ENCODE measurements at regions not wholly inside any gene's neighbourhood (a gene's known extent, or its start where the extent isn't known, plus 50 kb on each side); places are given as distances from the start of the nearest gene placed in this dataset.
"Not testable (repeated sequence)": the region's sequence is repeated elsewhere in the genome, so short reads cannot be mapped to it uniquely, and the experiment has no call there.

DNA sequence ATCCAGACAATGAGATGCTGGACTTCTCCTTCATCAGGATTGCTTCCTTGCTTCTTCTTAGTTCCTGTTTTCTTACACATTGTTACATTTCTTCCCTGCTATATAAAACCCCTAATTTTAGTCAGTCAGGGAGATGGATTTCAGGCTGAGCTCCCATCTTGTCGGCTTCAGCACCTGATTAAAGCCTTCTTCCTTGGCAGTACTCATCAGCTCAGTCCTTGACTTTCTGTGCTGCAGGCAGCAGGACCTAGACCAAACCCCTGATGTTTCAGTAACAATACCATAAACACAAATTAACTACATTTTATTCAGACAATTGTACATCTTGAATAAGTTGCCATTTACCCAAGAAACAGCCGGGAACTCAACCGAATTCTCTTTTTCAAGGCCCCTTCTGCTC, 156.4 kb upstream of the RREB1 start:
- no peak overlapping the region for H3K27ac Mint-ChIP-seq
- H3K36me3 Mint-ChIP-seq (ENCODE audit: low read depth) = peaks cover 3% of the 10 kb centered on the region
- TF ChIP-seq, protein P1, sequence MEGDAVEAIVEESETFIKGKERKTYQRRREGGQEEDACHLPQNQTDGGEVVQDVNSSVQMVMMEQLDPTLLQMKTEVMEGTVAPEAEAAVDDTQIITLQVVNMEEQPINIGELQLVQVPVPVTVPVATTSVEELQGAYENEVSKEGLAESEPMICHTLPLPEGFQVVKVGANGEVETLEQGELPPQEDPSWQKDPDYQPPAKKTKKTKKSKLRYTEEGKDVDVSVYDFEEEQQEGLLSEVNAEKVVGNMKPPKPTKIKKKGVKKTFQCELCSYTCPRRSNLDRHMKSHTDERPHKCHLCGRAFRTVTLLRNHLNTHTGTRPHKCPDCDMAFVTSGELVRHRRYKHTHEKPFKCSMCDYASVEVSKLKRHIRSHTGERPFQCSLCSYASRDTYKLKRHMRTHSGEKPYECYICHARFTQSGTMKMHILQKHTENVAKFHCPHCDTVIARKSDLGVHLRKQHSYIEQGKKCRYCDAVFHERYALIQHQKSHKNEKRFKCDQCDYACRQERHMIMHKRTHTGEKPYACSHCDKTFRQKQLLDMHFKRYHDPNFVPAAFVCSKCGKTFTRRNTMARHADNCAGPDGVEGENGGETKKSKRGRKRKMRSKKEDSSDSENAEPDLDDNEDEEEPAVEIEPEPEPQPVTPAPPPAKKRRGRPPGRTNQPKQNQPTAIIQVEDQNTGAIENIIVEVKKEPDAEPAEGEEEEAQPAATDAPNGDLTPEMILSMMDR (IDR thresholded peaks at IDR 0.05; ENCODE audit: unreplicated experiment in 3 of 3) = no peak
- H3K4me1 Mint-ChIP-seq = peaks cover 3% of the 10 kb centered on the region
- no peaks in the 10 kb centered on the region for H3K27me3 Mint-ChIP-seq (ENCODE audit: low read depth)
- no peak overlapping the region for H3K4me3 Mint-ChIP-seq
- peaks cover 30% of the 10 kb centered on the region for H3K9me3 Mint-ChIP-seq

DNA sequence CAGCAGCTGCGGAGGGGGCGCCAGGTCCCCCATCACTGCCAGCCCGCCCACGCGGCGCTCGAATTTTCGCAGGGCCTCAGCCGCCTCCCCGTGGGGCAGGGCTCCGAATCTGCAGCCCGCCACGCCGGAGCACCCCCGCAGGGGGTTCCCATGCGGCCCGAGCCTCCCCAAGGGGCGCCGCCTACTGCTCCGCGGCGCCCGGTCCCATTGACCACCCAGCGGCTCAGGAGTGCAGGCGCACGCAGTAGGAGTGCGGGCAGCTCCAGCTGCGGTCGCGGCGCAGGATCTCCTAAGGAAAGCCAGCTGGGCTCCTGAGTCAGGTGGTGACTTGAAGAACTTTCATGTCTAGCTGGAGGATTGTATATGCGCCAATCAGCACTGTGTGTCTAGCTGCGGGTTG, 155.3 kb upstream of the RREB1 start:
- Mint-ChIP-seq H3K27me3 (ENCODE audit: low read depth) (no peaks in the 10 kb centered on the region), H3K4me1 (peaks cover 3% of the 10 kb centered on the region), H3K4me3 (no peak overlapping the region), H3K27ac (no peak overlapping the region), H3K9me3 (peaks cover 30% of the 10 kb centered on the region), H3K36me3 (ENCODE audit: low read depth) (peaks cover 3% of the 10 kb centered on the region)
- TF ChIP-seq, protein P1 (IDR thresholded peaks at IDR 0.05; ENCODE audit: unreplicated experiment in 3 of 3) = no peak

DNA sequence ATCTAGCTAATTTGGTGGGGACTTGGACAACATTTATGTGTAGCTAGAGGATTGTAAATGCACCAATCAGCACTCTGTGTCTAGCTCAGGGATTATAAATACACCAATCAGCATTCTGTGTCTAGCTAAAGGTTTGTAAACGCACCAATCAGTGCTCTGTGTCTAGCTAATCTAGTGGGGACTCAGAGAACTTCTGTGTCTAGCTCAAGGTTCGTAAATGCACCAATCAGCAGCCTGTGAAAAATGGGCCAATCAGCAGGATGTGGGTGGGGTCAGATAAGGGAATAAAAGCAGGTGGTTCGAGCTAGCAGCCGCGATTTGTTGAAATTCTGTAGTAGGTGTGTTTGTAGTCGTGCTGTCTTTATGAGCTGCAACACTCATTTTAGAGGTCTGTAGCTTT, 154.8 kb upstream of the RREB1 start:
- not testable (repeated sequence) for H3K36me3 Mint-ChIP-seq (ENCODE audit: low read depth); H3K4me1 Mint-ChIP-seq; H3K27me3 Mint-ChIP-seq (ENCODE audit: low read depth); H3K4me3 Mint-ChIP-seq; H3K27ac Mint-ChIP-seq
- peaks cover 30% of the 10 kb centered on the region for H3K9me3 Mint-ChIP-seq

DNA sequence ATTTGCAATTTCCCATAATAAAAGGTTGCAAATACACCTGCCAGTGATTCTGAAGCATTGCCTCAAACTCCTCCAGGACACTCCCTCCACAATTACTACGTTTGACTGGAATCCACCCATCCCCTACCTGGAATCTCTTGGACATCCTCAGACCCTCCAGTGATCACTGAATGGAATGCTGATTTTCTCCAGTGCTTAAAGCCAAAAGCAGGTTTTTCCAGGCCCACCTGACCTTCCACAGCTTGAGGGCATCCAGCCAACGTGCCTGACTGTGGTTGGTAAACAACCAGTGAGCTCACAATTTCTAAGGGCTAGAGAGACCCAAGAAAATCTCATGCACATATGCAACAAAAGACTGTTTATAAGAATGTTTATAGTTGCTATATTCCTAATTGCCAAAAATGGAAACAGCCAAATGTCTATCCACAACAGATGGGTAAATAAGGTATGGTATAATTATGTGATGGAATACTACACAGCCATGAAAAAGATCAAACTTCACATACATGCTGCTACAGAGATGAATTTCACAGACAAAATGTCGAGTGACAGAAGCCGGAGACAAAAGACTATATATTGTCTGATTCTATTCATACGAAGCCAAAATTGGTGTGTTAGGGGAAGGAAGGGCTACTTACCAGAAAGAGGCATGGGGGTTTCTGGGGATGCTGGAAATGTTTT, 147.1 kb upstream of the RREB1 start:
- Mint-ChIP-seq H3K4me3 (no peak overlapping the region), H3K27ac (no peak overlapping the region), H3K9me3 (no peaks in the 10 kb centered on the region), H3K4me1 (no peaks in the 10 kb centered on the region), H3K27me3 (ENCODE audit: low read depth) (peaks cover 5% of the 10 kb centered on the region), H3K36me3 (ENCODE audit: low read depth) (no peaks in the 10 kb centered on the region)
- TF ChIP-seq, protein P1 (IDR thresholded peaks at IDR 0.05; ENCODE audit: unreplicated experiment in 3 of 3) = no peak

DNA sequence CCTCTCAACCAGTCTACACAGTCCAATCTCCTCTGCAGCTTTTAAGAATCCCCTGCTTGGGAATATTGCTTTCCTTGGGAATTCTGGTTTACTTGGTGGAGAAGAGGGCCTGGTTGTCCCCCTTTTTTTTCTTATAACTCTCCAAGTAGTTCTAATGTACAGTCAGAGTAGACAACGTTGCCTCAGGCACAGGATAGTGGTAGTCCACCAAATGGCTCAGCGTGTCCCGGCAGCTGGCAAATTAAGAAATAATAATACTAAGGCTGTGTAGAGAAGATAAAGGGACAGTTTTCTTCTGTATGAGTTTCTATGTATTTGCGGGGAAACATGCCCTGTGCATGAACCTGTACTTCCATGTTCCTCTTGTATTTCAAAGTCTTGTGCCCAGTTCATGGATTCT, 145.7 kb upstream of the RREB1 start:
- H3K36me3 Mint-ChIP-seq (ENCODE audit: low read depth) = no peaks in the 10 kb centered on the region
- no peak overlapping the region for H3K4me3 Mint-ChIP-seq
- no peak overlapping the region for H3K27ac Mint-ChIP-seq
- TF ChIP-seq, protein P1 (IDR thresholded peaks at IDR 0.05; ENCODE audit: unreplicated experiment in 3 of 3) = no peak
- H3K9me3 Mint-ChIP-seq = no peaks in the 10 kb centered on the region
- H3K27me3 Mint-ChIP-seq (ENCODE audit: low read depth) = peaks cover 5% of the 10 kb centered on the region
- H3K4me1 Mint-ChIP-seq = no peaks in the 10 kb centered on the region

DNA sequence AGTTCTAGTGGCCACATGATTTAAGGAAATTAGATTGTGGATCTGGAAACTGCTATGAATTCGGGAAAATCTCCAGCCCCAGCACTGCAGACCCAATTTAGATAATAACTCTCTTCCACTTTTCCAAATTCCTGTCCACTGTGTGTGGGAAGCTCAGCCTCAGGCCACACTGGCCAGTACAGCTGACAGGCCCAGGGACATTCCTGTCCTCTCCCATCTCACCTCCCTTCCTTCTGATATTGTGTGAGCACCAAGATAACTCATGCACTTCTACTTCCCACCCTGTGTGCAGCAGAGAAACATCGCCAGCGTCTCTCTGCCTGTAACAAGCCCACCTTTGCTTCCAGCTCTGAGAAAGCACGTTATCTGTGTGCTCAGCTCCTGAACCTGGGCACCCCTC, 145.1 kb upstream of the RREB1 start:
- H3K9me3 Mint-ChIP-seq = no peaks in the 10 kb centered on the region

DNA sequence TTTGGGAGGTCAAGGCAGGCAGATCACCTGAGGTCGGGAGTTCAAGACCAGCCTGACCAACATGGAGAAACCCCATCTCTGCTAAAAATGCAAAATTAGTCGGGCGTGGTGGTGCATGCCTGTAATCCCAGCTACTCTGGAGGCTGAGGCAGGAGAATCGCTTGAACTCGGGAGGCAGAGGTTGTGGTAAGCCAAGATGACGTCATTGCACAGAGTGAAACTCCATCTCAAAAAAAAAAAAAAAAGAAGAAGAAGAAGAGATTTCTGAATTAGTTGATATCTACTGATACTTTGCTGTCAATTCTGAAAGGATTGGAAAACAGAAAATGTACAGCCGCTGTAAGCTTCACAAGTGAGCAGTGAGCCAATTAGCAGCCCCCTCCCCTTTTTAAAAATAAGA, 144.4 kb upstream of the RREB1 start:
- not testable (repeated sequence) for H3K27me3 Mint-ChIP-seq (ENCODE audit: low read depth)

More for the DNA sequence above, 145.1 kb upstream of the RREB1 start:
- Mint-ChIP-seq H3K27ac (no peak overlapping the region), H3K36me3 (ENCODE audit: low read depth) (no peaks in the 10 kb centered on the region), H3K4me3 (no peak overlapping the region), H3K27me3 (ENCODE audit: low read depth) (peaks cover 5% of the 10 kb centered on the region), H3K4me1 (no peaks in the 10 kb centered on the region)
- TF ChIP-seq, protein P1 (IDR thresholded peaks at IDR 0.05; ENCODE audit: unreplicated experiment in 3 of 3) = no peak

More for the DNA sequence above, 144.4 kb upstream of the RREB1 start:
- not testable (repeated sequence) for H3K4me3 Mint-ChIP-seq; H3K27ac Mint-ChIP-seq; H3K4me1 Mint-ChIP-seq; H3K9me3 Mint-ChIP-seq; H3K36me3 Mint-ChIP-seq (ENCODE audit: low read depth)
